ENCODE measurements at regions not wholly inside any gene's neighbourhood (a gene's known extent, or its start where the extent isn't known, plus 50 kb on each side); places are given as distances from the start of the nearest gene placed in this dataset.

DNA sequence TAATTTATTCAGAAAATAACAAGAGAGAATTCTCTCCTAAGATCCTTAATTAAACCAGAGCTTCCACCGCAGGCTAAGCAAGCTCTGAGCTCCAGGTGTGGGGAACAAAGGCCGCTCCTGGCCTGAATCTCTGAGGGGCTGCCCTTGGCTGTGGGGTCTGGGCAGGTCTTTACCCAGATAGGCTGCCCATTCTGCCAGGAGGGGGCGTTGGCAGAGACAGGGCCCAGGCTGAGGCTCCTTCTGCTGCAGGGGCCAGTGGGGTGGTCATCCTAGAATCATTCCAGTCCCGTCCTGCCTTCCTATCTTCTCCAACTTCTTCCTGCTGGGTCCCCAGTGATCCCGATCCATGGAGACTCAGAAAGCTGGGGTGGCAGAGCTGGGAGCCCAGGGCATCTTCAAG, 82.9 kb upstream of the POU3F1 start:
- H3K4me2 ChIP-seq (ENCODE audit: low read length) = no peak overlapping the region
- no peaks in the 10 kb centered on the region for H3F3A ChIP-seq (ENCODE audit: control insufficient read depth, insufficient read depth)
- H4K20me1 ChIP-seq (ENCODE audit: control insufficient read depth, insufficient read depth, low read depth, low read length) = no peaks in the 10 kb centered on the region
- TF ChIP-seq, protein P1, sequence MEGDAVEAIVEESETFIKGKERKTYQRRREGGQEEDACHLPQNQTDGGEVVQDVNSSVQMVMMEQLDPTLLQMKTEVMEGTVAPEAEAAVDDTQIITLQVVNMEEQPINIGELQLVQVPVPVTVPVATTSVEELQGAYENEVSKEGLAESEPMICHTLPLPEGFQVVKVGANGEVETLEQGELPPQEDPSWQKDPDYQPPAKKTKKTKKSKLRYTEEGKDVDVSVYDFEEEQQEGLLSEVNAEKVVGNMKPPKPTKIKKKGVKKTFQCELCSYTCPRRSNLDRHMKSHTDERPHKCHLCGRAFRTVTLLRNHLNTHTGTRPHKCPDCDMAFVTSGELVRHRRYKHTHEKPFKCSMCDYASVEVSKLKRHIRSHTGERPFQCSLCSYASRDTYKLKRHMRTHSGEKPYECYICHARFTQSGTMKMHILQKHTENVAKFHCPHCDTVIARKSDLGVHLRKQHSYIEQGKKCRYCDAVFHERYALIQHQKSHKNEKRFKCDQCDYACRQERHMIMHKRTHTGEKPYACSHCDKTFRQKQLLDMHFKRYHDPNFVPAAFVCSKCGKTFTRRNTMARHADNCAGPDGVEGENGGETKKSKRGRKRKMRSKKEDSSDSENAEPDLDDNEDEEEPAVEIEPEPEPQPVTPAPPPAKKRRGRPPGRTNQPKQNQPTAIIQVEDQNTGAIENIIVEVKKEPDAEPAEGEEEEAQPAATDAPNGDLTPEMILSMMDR (IDR thresholded peaks at IDR 0.05; ENCODE audit: low read depth, low read length, poor library complexity, severe bottlenecking) = peak; percentile 60
- no peak for TF ChIP-seq EZH2phosphoT487 (IDR thresholded peaks at IDR 0.05; ENCODE audit: borderline replicate concordance, low read length)
- H3K27ac ChIP-seq (ENCODE audit: low read depth, low read length) = no peak overlapping the region
- no peaks in the 10 kb centered on the region for H3K9me2 ChIP-seq (replicated peaks; ENCODE audit: control insufficient read depth, low read length)
- no peak overlapping the region for H3K4me3 ChIP-seq (ENCODE audit: low read length)
- peaks cover 17% of the 10 kb centered on the region for H3K27me3 ChIP-seq (ENCODE audit: control insufficient read depth, low read length)
- H3K36me3 ChIP-seq (ENCODE audit: control insufficient read depth, low read length) = no peaks in the 10 kb centered on the region
- H3K4me1 ChIP-seq (ENCODE audit: control insufficient read depth, low read length) = no peaks in the 10 kb centered on the region
- H3K79me2 ChIP-seq (ENCODE audit: control insufficient read depth, low read length) = no peaks in the 10 kb centered on the region
- no peaks in the 10 kb centered on the region for H3K9me3 ChIP-seq (ENCODE audit: control insufficient read depth, insufficient read depth, low read length)

DNA sequence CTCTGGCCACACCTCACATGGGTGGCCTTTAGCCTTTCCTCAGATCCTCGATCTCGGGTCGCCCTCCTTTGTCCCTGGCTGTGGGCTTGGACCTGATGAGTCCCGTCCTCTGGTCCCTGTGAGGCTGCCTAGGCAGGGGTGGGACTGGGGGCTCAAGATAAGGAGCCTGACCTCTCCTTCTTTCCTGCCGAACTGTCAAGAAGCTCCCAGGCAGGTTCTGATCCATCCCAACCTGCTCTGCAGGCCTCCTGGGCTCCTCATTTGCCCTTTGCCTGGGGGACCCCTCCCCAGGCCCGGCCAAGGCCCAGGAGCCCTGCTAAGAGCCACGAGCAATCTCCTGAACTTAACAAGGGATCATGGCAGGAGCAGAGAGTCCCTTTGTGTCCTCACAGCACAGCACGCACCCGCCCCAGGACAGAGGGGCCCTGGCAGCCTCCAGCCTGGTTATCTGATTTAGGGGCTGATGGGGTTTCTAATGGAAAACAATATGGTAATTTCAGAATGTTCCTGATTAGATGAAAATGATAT, 82.4 kb upstream of the POU3F1 start:
- H3K36me3 ChIP-seq (ENCODE audit: control insufficient read depth, low read length) = no peaks in the 10 kb centered on the region
- H3K9me3 ChIP-seq (ENCODE audit: control insufficient read depth, insufficient read depth, low read length) = no peaks in the 10 kb centered on the region
- H3K27ac ChIP-seq (ENCODE audit: low read depth, low read length) = no peak overlapping the region
- no peaks in the 10 kb centered on the region for H3F3A ChIP-seq (ENCODE audit: control insufficient read depth, insufficient read depth)
- peaks cover 12% of the 10 kb centered on the region for H3K27me3 ChIP-seq (ENCODE audit: control insufficient read depth, low read length)
- H3K79me2 ChIP-seq (ENCODE audit: control insufficient read depth, low read length) = no peaks in the 10 kb centered on the region
- no peaks in the 10 kb centered on the region for H4K20me1 ChIP-seq (ENCODE audit: control insufficient read depth, insufficient read depth, low read depth, low read length)
- H3K4me1 ChIP-seq (ENCODE audit: control insufficient read depth, low read length) = no peaks in the 10 kb centered on the region
- no peak overlapping the region for H3K4me3 ChIP-seq (ENCODE audit: low read length)
- TF ChIP-seq, protein P1 (IDR thresholded peaks at IDR 0.05; ENCODE audit: low read depth, low read length, poor library complexity, severe bottlenecking) = no peak
- no peak for TF ChIP-seq EZH2phosphoT487 (IDR thresholded peaks at IDR 0.05; ENCODE audit: borderline replicate concordance, low read length)
- no peak overlapping the region for H3K4me2 ChIP-seq (ENCODE audit: low read length)
- H3K9me2 ChIP-seq (replicated peaks; ENCODE audit: control insufficient read depth, low read length) = no peaks in the 10 kb centered on the region

DNA sequence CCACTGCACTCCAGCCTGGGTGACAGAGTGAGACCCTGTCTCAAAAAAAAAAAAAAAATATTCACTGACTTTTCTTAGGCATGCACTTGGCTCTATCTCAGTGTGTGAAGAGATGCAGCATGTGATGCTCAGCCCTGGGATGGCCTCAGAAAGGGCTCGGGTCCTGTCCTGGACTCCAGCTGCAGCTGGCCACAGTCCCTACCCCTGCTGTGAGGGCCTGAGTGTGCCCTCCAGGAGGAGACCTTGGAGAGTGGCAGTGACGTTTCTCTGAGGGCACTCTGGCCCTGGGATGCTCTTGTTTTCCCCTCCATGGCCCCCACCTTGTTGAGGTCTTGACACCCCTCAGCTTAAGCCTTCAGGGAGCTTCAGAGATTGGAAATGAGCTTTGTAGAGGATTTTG, 81.9 kb upstream of the POU3F1 start:
- Histone ChIP-seq H3K9me2 (replicated peaks; ENCODE audit: control insufficient read depth, low read length) (no peaks in the 10 kb centered on the region), H3K36me3 (ENCODE audit: control insufficient read depth, low read length) (no peaks in the 10 kb centered on the region), H3K27me3 (ENCODE audit: control insufficient read depth, low read length) (peaks cover 9% of the 10 kb centered on the region), H3F3A (ENCODE audit: control insufficient read depth, insufficient read depth) (no peaks in the 10 kb centered on the region), H3K79me2 (ENCODE audit: control insufficient read depth, low read length) (no peaks in the 10 kb centered on the region), H3K4me1 (ENCODE audit: control insufficient read depth, low read length) (no peaks in the 10 kb centered on the region), H4K20me1 (ENCODE audit: control insufficient read depth, insufficient read depth, low read depth, low read length) (no peaks in the 10 kb centered on the region), H3K9me3 (ENCODE audit: control insufficient read depth, insufficient read depth, low read length) (no peaks in the 10 kb centered on the region), H3K4me2 (ENCODE audit: low read length) (no peak overlapping the region), H3K4me3 (ENCODE audit: low read length) (no peak overlapping the region), H3K27ac (ENCODE audit: low read depth, low read length) (no peak overlapping the region)
- TF ChIP-seq, protein P1 (IDR thresholded peaks at IDR 0.05; ENCODE audit: low read depth, low read length, poor library complexity, severe bottlenecking) = no peak
- no peak for TF ChIP-seq EZH2phosphoT487 (IDR thresholded peaks at IDR 0.05; ENCODE audit: borderline replicate concordance, low read length)

Data from DOHH2 (cell line).